H1 (cell line): ENCODE measurements at regions not wholly inside any gene's neighbourhood (a gene's known extent, or its start where the extent isn't known, plus 50 kb on each side); places are given as distances from the start of the nearest gene placed in this dataset.

Experiments
- CTCF ChIA-PET: fragments of 300-600 bp; sonication (Branson Sonifier 250); formaldehyde crosslinking; loops from one replicate; lab custom pipeline; 2021; ENCODE audit not compliant: partially characterized antibody; lab: Charles Lee
- POLR2A ChIA-PET: fragments of 300-600 bp; sonication (Branson Sonifier 250); formaldehyde crosslinking; loops from one replicate; lab custom pipeline; 2021; ENCODE audit warnings: inconsistent platforms; ENCODE audit not compliant: partially characterized antibody; lab: Charles Lee
- DNase-seq, 2 experiments: peaks; one replicate each; pipeline versions ENCODE4 v3.0.0 to v3.0.0-alpha.2; 2010 to 2022; ENCODE audit warnings: low spot score in 2 of 2, low read depth in 1 of 2, mixed read lengths in 1 of 2
- FAIRE-seq: peaks from 2 replicates; lab custom pipeline; 2011; peaks lifted over from hg19 to GRCh38; lab: Jason Lieb, UNC
- H2AFZ ChIP-seq: 2 replicates; pipeline ENCODE4 v1.8.1; 2012; ENCODE audit warnings: low read length, inconsistent platforms
- H2AK5ac ChIP-seq: 2 replicates; pipeline ENCODE4 v1.6.1; 2013; ENCODE audit warnings: low read depth, low read length
- H2BK120ac ChIP-seq: replicated peaks from 2 replicates; pipeline ENCODE3; 2013; ENCODE audit warnings: low read depth, low read length, inconsistent platforms
- H2BK12ac ChIP-seq: 2 replicates; pipeline ENCODE4 v1.6.1; 2013; ENCODE audit warnings: low read depth, low read length
- H2BK15ac ChIP-seq: 2 replicates; pipeline ENCODE4 v1.6.1; 2013; ENCODE audit warnings: low read length
- H2BK20ac ChIP-seq: 2 replicates; pipeline ENCODE4 v1.6.1; 2013; ENCODE audit warnings: low read length
- H2BK5ac ChIP-seq: 2 replicates; pipeline ENCODE4 v1.6.1; 2013; ENCODE audit warnings: low read depth, low read length
- H3K14ac ChIP-seq: 2 replicates; pipeline ENCODE4 v1.6.1; 2013; ENCODE audit warnings: inconsistent platforms; ENCODE audit not compliant: insufficient read length
- H3K18ac ChIP-seq: 2 replicates; pipeline ENCODE4 v1.6.1; 2013; ENCODE audit warnings: low read length; ENCODE audit errors: extremely low read depth
- H3K23ac ChIP-seq: 2 replicates; pipeline ENCODE4 v1.6.1; 2013; ENCODE audit warnings: inconsistent platforms; ENCODE audit not compliant: insufficient read length
- H3K23me2 ChIP-seq: 2 replicates; pipeline ENCODE4 v1.6.1; 2013; ENCODE audit warnings: low read depth, low read length
- H3K27ac ChIP-seq: 2 replicates; pipeline ENCODE4 v1.6.1; 2011; ENCODE audit warnings: low read depth, low read length, inconsistent platforms
- H3K27me3 ChIP-seq, 4 experiments: replicated peaks in 1 of 4; 1 replicate in 1 of 4; 2 replicates in 3 of 4; pipeline versions ENCODE4 v1.6.1 to v1.8.1; 2011 to 2013; ENCODE audit warnings: low read length in 3 of 4, mild to moderate bottlenecking in 3 of 4, inconsistent platforms in 2 of 4, mixed read lengths in 2 of 4, moderate library complexity in 1 of 4; ENCODE audit not compliant: control insufficient read depth in 3 of 4, insufficient read depth in 3 of 4; ENCODE audit errors: extremely low read depth in 1 of 4
- H3K36me3 ChIP-seq, 4 experiments: 2 replicates each; pipeline versions ENCODE4 v1.6.1 to v1.8.1; 2011 to 2013; ENCODE audit warnings: mild to moderate bottlenecking in 4 of 4, low read length in 3 of 4, moderate library complexity in 2 of 4, control low read depth in 1 of 4, inconsistent platforms in 1 of 4; ENCODE audit not compliant: insufficient read depth in 4 of 4, control insufficient read depth in 2 of 4
- H3K4ac ChIP-seq: replicated peaks from 2 replicates; pipeline ENCODE3; 2013; ENCODE audit warnings: low read length, low read depth, mixed read lengths, inconsistent platforms; ENCODE audit not compliant: insufficient read length
- H3K4me1 ChIP-seq, 4 experiments: replicated peaks in 1 of 4; 1 replicate in 1 of 4; 2 replicates in 3 of 4; pipeline versions ENCODE4 v1.6.1 to v1.8.1; 2011 to 2013; ENCODE audit warnings: low read length in 3 of 4, inconsistent platforms in 2 of 4, mixed read lengths in 1 of 4; ENCODE audit not compliant: insufficient read depth in 4 of 4, control insufficient read depth in 3 of 4
- H3K4me2 ChIP-seq, 2 experiments: 2 replicates each; pipeline versions ENCODE4 v1.6.1 to v1.8.1; 2011 to 2013; ENCODE audit warnings: low read depth in 2 of 2, low read length in 2 of 2, control low read depth in 1 of 2, inconsistent platforms in 1 of 2, mild to moderate bottlenecking in 1 of 2; ENCODE audit not compliant: insufficient read depth in 1 of 2
- H3K4me3 ChIP-seq, 4 experiments: fragments of 200-600, 300-600 bp in 1 of 4; sonication (generic), shearing (Covaris generic), sonication (Bioruptor Twin) in 1 of 4; 2 replicates each; pipeline versions ENCODE4 v1.5.1 to v1.8.1; 2011 to 2016; ENCODE audit warnings: low read length in 4 of 4, low read depth in 3 of 4, control low read depth in 2 of 4, inconsistent platforms in 2 of 4, mild to moderate bottlenecking in 2 of 4, mixed read lengths in 1 of 4, moderate library complexity in 1 of 4; ENCODE audit not compliant: insufficient read depth in 2 of 4; ENCODE audit errors: extremely low read depth in 1 of 4
- H3K56ac ChIP-seq: replicated peaks from 2 replicates; pipeline ENCODE3; 2013; ENCODE audit warnings: low read depth, mild to moderate bottlenecking, mixed read lengths, low read length, inconsistent platforms; ENCODE audit not compliant: insufficient read length
- H3K79me1 ChIP-seq: 2 replicates; pipeline ENCODE4 v1.6.1; 2013; ENCODE audit warnings: low read depth, low read length, control low read depth
- H3K79me2 ChIP-seq, 2 experiments: 2 replicates each; pipeline versions ENCODE4 v1.6.1 to v1.8.1; 2012 to 2013; ENCODE audit warnings: low read length in 2 of 2, mild to moderate bottlenecking in 2 of 2, inconsistent platforms in 1 of 2; ENCODE audit not compliant: insufficient read depth in 2 of 2, control insufficient read depth in 1 of 2
- H3K9ac ChIP-seq, 4 experiments: replicated peaks in 1 of 4; 1 replicate in 1 of 4; 2 replicates in 3 of 4; pipeline versions ENCODE4 v1.6.1 to v1.8.1; 2011 to 2013; ENCODE audit warnings: low read depth in 3 of 4, low read length in 3 of 4, control low read depth in 2 of 4, mild to moderate bottlenecking in 2 of 4, moderate library complexity in 2 of 4, inconsistent platforms in 1 of 4; ENCODE audit errors: extremely low read depth in 1 of 4
- H3K9me3 ChIP-seq, 2 experiments: 2 replicates each; pipeline versions ENCODE4 v1.6.1 to v1.8.1; 2012 to 2013; ENCODE audit warnings: mild to moderate bottlenecking in 2 of 2, moderate library complexity in 2 of 2, control low read depth in 1 of 2, inconsistent platforms in 1 of 2, low read depth in 1 of 2, low read length in 1 of 2, mixed read lengths in 1 of 2; ENCODE audit not compliant: insufficient read depth in 2 of 2
- H4K20me1 ChIP-seq, 2 experiments: replicated peaks in 1 of 2; 2 replicates each; pipeline versions ENCODE3 to v1.8.1; 2011 to 2013; ENCODE audit warnings: inconsistent platforms in 2 of 2, low read length in 2 of 2, mild to moderate bottlenecking in 1 of 2; ENCODE audit not compliant: insufficient read depth in 2 of 2, control insufficient read depth in 1 of 2
- H4K5ac ChIP-seq: 2 replicates; pipeline ENCODE4 v1.6.1; 2013; ENCODE audit warnings: low read length, low read depth, mixed read lengths, inconsistent platforms; ENCODE audit not compliant: insufficient read length
- H4K8ac ChIP-seq: 2 replicates; pipeline ENCODE4 v1.8.0; 2013; ENCODE audit warnings: mild to moderate bottlenecking, moderate library complexity, low read length, inconsistent platforms; ENCODE audit not compliant: insufficient read depth; ENCODE audit errors: extremely low read depth
- H4K91ac ChIP-seq: replicated peaks from 2 replicates; pipeline ENCODE3; 2013; ENCODE audit warnings: low read length, mixed read lengths, inconsistent platforms; ENCODE audit not compliant: insufficient read length
- CHD7 ChIP-seq: fragments of 300-600 bp; sonication (generic); IDR thresholded peaks from 2 replicates; pipeline ENCODE4 v1.7.1; 2012; ENCODE audit warnings: low read length, moderate library complexity, mild to moderate bottlenecking, inconsistent platforms; ENCODE audit not compliant: insufficient replicate concordance
- KDM5A ChIP-seq: fragments of 200-600 bp; IDR thresholded peaks from 2 replicates; pipeline ENCODE4 v1.7.1; 2012; ENCODE audit warnings: mild to moderate bottlenecking, low read length, inconsistent platforms, mixed read lengths

- no peak overlapping the region for H3K14ac ChIP-seq
- no peak overlapping the region for H2BK12ac ChIP-seq
- no peaks in the 10 kb centered on the region for H3K79me2 ChIP-seq
- no peaks in the 10 kb centered on the region for H3K79me1 ChIP-seq
- FAIRE-seq (no peak), DNase-seq (no peak)
- H2AK5ac ChIP-seq, result no peak overlapping the region
- no peak overlapping the region for H3K9ac ChIP-seq
- no peak overlapping the region for H3K4ac ChIP-seq
- CTCF ChIA-PET, result no interaction called here
- no peak overlapping the region for H3K18ac ChIP-seq
- no peaks in the 10 kb centered on the region for H3K27me3 ChIP-seq
- no peaks in the 10 kb centered on the region for H3K36me3 ChIP-seq
- no peak overlapping the region for H3K27ac ChIP-seq
- no peak overlapping the region for H3K23ac ChIP-seq
- no peaks in the 10 kb centered on the region for H3K23me2 ChIP-seq
- H4K8ac ChIP-seq, result no peak overlapping the region
- no peaks in the 10 kb centered on the region for H3K4me1 ChIP-seq
- POLR2A ChIA-PET, result no interaction called here
- H4K20me1 ChIP-seq, result no peaks in the 10 kb centered on the region
- H3K56ac ChIP-seq, result no peak overlapping the region
- H2BK5ac ChIP-seq, result no peak overlapping the region
- no peak overlapping the region for H2BK20ac ChIP-seq
- no peak overlapping the region for H4K91ac ChIP-seq
- H3K4me2 ChIP-seq, result no peak overlapping the region
- no peaks in the 10 kb centered on the region for H3K9me3 ChIP-seq
- no peak overlapping the region for H3K4me3 ChIP-seq
- no peak overlapping the region for H2BK120ac ChIP-seq
- no peak overlapping the region for H2BK15ac ChIP-seq
- no peak overlapping the region; the same call in 1 of the 2 replicates for H2AFZ ChIP-seq
- H4K5ac ChIP-seq, result no peak overlapping the region
- TF ChIP-seq KDM5A (no peak), CHD7 (no peak)
These were observed 140.1 kb upstream of the RND3 start for GRCh38 chr2:150627526-150627925.
